Dedifferentiated amniotic fluid mesenchymal stem cell (primary cell): ENCODE measurements at regions not wholly inside any gene's neighbourhood (a gene's known extent, or its start where the extent isn't known, plus 50 kb on each side); places are given as distances from the start of the nearest gene placed in this dataset.

Experiments
- DNase-seq: peaks from one replicate; pipeline ENCODE4 v3.0.0-alpha.2; 2016; ENCODE audit errors: extremely low spot score

DNA sequence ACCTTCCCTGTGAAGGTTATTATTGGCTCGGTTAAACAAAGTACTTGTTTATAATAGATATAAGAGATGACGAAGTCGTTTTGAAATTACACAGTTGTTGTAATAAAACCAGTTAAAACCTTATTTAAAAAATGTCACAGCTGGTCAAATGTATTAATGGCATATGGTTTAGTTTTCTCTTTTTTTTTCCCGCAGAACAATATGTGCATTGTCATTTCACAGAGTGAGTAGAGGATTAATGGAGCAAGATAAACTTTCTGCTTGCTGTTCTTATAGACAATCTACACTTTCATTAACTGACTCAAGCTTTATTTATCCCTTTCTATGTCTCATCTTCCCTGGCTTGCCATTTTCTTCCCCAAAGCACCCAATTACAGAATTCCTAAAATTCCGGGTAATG, 404.3 kb upstream of the NPVF start:
- DNase-seq: no peak

DNA sequence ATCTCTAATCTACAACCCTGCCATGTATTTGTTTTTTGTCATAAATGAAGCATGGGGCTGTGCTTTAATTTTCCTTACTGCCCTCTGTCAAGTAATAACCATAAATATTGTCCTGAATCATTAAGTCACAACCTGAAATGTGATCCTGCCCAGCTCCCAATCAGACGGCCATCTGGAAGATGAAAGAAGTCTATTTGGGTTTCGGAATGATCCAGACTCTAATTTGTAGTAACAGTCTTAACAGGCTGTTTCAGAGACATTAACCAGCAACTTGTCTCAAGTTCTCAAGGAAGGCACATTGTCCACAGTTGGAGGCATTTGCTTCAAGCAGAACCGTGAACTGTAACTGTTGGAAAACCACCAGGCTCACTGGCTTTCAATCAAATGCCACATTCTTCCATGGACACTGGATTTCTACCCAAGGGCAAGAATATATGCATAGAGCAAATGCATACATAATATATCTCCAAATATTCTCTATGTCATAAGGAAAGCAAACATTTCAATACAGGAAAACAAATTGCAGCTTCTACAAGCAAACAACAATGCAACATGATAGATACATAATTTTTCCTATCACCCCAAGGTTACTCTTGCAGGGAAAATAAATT, 405.2 kb upstream of the NPVF start:
- no peak for DNase-seq

DNA sequence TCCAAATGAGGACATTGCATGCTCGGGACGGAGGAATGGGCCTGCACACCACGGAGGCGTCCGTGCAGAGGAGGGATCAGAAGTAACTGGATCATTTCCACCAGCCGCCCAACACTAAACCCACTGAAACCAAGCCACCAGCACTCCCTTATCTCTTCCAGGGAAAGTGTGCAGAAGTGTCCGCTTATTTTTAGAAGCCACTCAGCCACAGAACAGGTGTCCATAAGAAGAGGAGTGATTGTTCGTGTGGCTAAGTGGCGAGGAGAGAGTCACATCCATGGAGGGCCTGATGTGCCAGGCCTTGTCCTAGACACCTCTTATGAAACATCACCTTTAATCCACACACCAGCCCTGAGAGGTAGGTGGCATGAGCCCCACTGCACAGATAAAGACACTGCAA, 407.9 kb upstream of the NPVF start:
- no peak for DNase-seq

DNA sequence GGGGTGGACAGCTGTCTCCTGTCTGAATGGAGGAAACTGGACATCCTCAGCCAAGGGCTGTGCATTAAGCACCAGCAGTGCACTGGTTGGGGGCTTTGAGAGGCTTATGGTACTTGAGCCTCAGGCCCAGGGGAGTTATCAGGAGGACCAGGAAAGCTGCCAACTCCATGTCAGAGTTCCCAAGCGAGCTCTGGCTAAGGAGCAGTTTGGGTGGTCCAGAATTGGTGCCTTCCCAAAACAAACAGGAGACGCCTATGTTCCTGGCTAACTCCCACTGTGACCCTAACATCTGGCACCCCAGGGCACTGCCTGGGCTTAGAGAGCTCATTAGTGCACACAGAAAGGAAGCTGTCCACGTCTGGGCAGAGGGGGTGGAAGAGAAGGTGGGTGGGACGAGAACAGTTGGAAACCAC, 408.6 kb upstream of the NPVF start:
- DNase-seq: no peak

DNA sequence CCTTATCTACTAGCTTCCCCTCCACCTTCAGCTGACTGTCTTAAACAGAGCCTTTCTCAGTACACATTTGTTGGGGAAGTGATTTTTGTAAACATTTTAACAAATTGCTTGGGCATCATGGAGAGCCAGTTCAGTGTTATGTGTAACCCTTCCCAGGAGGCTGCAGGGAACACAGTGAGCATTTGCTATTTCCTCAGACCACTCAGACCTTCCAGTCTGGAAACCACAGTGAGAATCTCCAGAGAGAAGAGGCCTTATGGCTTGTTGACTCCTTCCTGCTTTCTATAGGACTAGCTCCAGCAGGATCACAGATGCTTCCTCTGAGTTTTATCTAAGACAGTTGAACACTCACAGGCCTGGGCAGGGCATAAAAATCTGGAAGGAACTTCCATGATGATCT, 409.8 kb upstream of the NPVF start:
- DNase-seq: no peak

DNA sequence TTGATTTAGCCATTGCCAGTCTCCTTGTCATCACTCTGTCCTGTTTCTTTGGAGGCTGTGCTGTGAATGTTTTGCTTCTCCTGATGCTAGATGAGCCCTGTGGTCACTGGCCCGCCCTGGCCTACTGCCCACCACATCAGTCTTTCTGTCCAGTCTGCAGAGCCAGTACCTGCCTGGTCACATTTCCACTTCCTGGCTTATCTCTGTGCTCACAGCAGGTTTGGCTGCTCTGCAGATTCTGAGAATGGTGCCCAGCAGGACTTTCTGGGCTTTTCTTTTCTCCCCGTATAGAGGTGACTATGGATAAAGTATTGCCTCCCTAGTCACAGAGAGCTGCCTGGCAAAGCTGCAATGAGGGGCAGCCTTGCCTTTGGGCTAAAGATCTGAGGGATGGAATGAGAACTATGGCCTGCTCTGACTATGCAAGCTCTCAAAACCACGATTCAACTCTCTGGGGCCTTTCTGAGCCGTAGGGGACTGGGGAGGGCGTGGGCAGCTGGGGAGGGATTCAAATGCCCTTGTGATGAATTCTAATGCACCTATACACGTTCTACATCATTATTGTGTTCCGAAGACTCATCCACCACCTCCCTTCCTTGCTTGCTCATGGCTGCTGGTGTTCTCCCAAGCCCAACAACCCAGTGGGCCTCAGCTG, 410.4 kb upstream of the NPVF start:
- DNase-seq: no peak

DNA sequence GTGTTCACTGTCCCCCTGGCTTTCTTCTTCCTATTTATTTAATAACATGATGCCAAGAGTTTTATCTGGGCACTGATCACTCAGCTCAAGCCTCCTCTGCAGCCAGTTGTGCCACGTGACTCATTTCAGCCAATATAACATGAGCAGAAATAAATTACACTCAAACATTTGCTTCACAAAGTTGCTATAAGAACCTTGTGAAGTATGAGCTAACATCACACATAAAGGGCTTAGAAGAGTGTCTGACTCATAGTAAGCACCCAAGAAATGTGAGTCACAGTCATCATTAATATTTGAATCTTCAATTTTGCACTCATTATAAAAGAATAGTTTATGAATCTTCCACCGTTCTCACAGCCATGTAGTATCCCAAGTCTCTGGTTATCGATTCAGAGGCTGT, 414.6 kb upstream of the NPVF start:
- DNase-seq: no peak

DNA sequence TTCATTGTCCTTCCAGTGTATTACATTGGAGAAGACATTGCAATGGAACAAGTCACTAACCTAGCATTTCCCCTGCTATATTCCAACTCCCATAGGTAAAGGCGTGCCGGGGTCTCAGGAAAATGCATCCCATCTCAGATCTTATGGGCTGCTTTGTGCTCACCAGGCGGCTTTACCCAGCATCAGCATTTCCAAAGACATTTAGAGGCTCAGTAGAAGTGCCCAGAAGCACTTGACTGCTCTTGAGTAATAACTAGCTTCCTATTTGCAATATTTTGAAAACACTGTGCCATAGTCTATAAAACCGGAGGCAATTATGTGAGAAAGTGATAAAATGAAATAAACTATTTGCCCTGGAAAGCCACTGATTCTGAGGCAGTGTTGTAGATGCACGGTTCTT, 415.0 kb upstream of the NPVF start:
- no peak for DNase-seq

DNA sequence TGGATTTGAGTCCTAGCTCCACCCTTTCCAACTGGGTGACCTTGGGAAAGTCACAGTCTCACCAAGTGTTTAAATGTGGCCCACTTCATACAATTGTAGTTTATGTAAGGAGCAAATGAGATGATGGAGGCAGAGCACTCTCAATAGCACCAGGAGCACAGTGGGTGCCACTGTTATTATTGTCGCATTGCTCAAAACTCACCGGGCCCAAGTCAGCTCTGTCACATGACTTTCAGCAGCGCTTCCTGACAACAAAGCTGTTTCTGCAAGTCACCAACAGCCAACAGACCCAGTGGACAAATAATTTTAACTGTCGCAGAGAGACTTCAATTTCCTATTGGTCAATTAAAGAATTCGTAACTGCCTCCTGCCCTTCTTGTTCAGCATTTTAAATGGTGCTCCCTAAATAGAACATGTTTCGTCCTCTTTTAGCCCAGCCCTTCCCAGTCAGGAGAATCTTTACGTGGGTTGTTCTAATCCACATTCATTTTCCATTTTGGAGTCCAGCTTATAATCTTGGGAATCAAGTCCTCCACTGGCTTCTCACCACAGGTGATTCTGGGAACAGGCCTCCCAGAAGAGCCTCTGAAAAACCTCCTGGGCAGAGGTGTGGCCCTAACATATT, 415.6 kb upstream of the NPVF start:
- DNase-seq: no peak

DNA sequence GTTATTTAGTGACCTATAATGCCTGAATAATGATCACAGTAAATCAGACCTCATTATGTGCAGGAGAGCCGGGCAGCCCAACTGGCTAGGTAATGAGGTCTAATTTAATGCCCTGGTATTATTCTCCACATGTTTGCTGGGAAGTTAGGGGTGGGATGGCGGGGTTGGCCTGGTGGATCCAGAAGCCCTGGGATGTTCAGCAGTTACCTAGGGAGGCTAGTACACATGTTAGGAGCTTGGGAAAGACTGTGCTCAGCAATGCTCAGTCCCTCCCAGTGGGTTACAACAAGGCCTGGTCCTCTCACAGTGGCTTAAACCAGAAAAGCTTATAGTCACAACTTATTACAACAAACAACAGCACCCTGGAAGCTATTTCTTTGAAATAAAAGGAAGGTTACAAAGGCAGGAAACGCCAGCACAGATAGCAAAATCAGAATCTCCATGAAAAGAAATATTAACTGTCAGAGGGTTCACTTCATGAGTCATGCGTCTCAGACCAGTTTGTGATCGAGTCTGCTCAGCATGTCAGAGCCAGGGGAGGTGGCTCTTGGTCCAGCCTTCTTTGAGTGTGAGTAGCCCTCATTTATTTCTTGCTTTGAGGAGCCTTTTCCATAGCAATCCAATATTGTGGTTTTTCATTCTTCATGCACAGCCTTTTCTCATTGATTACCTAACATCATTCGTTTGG, 418.6 kb upstream of the NPVF start:
- no peak for DNase-seq

DNA sequence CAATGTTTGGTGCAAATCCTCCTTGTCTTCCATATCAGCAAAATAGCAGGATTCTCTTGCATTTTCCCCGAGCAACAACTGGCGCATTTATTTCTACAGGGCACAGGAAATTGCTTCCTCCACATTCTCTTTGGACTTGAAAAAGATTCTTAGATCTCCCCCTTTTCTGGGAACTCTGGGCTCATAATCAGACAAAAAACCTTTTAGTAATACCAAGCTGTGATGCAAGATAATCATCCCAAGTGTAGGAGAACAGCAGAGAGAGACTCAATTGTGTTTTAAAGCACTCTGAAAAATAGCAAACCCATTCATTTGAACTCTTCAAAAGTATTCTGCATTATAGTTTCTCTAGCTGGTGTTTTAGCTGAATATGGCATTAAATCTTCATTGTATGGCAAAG, 419.6 kb upstream of the NPVF start:
- no peak for DNase-seq

DNA sequence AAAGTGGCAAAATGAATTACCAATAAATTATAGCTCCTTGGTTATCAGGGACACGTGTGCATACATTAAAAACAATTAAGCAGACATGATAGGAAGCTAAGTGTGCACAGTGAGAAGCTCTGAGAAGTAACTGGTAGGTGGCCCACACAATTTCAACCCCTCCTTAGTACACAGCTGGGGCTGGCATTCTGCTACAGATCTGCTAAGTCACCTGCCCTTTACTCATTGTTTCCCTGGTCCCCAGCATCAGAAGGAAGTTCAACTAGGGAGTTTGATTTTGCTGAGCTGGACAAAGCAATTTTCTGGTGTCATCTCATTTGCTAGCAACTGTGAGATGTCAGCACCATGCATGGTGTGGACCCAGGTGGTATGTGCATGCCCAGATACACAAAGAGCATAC, 424.1 kb upstream of the NPVF start:
- DNase-seq: no peak

DNA sequence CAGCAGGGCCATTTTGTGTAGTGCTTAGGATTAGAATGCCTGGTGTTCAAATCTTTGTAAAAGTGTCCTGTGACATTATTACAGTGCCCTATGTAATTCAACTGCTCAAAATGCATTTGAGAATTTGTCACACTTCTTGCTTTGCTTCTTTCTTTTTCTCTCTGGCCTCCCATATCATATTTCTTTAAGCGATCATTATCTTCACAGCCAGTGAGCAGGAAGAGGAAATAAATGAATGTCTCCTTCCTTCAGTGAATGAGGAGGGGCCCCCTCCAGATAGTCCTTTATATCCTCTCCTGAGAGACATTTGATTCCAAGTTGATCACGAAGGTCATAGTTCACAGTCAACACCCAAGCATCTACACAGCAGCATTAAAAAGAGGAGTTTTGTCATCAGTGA, 425.1 kb upstream of the NPVF start:
- no peak for DNase-seq

DNA sequence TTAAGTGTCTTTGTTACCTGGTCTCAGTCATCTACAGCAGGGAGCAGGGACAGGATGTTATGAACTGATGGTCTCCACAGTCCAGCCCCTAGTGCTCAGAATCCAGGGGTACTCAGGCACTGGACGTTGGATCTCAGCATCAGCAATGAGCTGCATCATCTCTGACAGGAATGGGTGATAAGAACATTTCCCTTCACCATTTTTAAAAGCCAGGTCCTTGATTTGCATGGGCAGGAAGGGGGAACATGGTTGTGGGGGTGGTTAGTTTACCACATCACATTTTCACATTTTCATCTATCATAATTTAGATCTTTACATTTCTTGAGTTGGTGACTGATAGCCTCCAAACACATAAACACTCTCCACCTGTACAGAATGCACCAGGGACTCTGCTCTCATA, 427.8 kb upstream of the NPVF start:
- DNase-seq: no peak

DNA sequence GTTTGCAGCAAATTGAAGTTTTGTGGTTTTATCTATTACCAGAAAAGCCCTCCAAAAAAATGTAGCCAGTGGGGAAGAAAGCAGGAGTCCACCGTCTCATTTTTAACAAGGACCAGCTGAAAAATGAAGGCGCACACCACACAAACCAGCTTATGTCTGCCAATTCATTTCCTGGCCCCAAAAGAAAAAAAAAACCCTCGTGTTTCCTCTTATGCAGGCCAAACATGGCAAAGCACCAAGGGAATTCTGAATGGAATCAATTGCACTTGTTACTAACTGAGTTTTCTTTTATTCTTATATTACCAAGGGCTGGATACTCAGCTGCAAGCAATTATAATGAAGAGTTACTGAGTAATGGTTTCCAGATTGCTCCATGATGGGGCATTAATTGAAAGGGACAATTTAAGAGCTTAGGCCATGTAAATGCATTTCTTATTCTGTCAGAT, 428.3 kb upstream of the NPVF start:
- DNase-seq: peak; percentile 80

DNA sequence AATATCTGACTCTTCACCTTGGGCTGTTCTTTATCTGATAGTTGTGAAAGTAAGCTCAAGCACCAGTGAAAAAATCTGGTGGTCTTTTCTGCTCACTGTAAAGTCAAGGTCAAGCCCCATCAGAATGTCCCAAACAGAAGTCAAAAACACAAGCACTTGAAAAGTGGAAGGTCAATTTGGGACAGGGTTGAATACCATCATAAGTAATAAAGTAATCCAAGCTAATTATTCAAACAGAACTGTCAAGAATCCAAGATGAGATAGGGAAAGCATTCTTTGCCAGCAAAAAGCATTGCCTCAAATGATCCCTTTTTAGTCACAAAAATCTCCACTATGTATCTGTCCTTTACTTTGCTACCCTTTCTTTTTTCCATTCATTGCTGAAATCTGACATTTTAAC, 430.1 kb upstream of the NPVF start:
- no peak for DNase-seq

DNA sequence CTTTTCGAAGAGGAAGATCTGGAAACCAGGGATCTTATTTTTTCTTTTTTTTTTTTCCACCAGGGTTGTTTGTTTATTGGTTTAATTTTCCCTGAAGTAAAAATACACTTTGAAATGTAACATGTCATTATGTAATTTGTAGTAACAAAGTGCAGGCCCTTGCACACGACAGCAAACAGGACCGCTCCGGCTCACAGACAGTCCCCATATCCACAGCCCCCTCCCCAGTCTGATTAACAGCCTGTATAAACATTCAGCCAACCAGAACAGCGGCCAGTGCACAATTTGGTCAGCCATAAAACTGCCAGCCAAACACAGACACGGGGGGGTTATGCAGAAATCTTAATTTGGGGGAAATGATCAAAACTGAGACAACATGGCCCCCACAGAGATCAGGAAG, 431.6 kb upstream of the NPVF start:
- DNase-seq: no peak

DNA sequence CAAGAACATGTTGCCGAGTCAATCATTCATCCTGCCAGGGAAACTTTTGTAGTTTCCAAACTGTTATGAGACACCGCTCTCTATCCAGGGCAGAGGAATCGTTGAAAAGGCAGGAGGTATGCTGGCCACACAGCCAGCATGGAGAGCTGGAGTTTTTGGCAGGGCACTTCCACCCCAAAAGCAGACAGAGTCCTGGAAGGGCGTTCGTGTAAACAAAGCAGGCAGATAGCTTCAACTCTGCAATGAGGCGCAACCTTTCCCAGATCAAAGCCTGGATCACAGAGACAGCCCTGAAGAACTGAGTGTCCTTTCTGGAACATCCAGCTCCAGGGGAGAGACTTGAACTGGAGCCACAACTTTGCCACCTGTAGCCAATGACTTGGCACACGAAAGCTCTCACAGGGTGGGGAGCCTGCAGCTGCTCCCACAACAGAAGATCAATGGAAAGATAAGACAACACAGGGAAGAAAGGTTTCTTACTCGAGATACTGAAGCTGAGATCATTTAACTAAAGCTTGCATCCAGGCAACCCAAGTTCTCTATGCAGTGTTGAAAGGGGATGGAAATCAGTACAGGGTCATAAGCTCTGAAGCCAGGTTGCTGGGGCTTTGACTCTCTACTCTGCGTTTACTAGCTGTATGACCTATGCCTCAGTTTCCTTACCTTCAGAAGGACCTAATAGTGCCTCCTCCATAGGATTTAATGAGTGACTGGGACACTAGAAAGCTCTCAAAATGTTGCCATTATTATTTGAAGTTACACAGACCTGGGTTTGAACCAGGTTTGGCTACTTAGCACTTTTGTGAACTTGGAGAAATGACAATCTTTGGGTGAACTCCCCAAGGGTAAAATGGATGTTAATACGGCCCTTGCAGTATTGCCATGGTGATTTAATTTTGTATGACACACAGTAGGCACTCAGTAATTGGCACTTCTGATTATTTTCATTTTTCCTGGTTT, 434.8 kb upstream of the NPVF start:
- no peak for DNase-seq

DNA sequence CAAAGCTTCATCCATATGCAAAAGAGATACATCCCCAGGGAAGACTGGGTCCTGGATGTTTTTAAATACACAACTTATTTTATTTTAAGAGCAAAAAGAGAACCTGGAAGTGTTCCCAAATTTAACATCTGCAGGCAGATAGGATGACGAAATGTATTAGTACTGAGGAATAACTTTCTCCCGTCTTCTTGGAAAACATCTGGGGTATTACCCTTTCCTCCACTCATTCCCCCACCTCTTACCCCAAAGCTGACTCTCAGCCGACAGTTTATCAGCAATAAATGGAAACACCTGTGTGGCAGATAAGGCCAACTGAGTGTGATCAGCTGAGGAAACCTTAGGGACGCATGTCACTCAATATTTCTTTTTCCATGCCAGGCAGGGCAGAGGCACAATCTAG, 435.6 kb upstream of the NPVF start:
- no peak for DNase-seq

DNA sequence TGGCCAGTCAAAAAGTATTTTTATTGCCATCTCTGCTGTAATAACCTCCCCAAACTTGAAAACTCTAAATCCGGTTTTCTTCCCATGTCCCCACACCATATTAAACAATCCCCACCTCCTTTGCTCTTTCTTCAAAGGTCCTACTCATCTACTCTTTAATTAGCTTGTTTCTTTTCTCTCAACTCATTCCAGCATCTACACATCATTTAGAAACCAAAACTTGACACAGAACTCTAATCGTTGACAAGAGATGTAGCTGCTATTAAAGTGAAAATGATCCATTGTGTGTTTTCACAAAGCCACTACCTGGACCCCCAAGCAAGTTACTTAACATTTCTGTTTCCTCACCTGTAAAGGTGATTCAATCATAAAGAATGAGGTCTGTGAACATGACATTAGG, 436.3 kb upstream of the NPVF start:
- no peak for DNase-seq

DNA sequence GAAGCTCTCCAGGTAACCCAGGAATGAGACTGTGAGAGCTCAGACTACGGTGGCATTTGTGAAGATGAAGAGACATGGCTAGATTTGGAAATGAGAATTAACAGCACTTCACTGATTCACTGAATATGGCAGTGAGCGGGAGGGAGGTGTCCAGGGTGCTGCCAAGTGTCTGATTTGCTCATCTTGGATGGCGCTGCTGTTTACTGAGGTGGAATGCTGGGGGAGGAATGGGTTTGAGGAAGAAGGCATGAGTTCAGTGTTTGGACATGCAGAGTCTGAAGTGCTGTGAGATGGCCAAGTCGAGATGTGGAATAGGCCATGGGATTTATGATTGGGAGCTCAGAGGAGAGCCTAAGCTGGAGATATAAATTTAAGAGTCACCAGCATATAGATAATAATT, 437.1 kb upstream of the NPVF start:
- DNase-seq: no peak
